Left lobe of liver (tissue), 2 donors: ENCODE measurements at regions not wholly inside any gene's neighbourhood (a gene's known extent, or its start where the extent isn't known, plus 50 kb on each side); places are given as distances from the start of the nearest gene placed in this dataset.

Source experiments
- ATAC-seq: fragments of 200-7000 bp; cut with Tn5 transposase; one replicate; pipeline ENCODE4 v1.9.1; 2020; ENCODE audit warnings: mild to moderate bottlenecking, moderate library complexity
- DNase-seq: peaks from one replicate; pipeline ENCODE4 v3.0.0-alpha.2; 2020; ENCODE audit warnings: low spot score
- donor health status: DM: no; HTN: no; CAD: no; lungs with moderate emphysema.
- donor health status: DM: no; HTN: yes; CAD: no.

GRCh38 chr19:30168760-30169159 lies 203.4 kb upstream of the ZNF536 start:
- DNase-seq, result no peak
- no peak for ATAC-seq

GRCh38 chr19:30169196-30169900 lies 202.8 kb upstream of the ZNF536 start:
- no peak for ATAC-seq
- DNase-seq, result no peak

- ATAC-seq (no peak), DNase-seq (no peak)
These were observed 202.1 kb upstream of the ZNF536 start for GRCh38 chr19:30170081-30170480.

- DNase-seq, result no peak
- ATAC-seq, result no peak
These were observed 201.6 kb upstream of the ZNF536 start for GRCh38 chr19:30170495-30171137.

GRCh38 chr19:30171138-30171635 lies 201.0 kb upstream of the ZNF536 start:
- DNase-seq (no peak), ATAC-seq (no peak)

- DNase-seq (no peak), ATAC-seq (no peak)
These were observed 200.2 kb upstream of the ZNF536 start for GRCh38 chr19:30171795-30172612.

- ATAC-seq (no peak), DNase-seq (no peak)
These were observed 199.5 kb upstream of the ZNF536 start for GRCh38 chr19:30172613-30173242.

- DNase-seq (no peak), ATAC-seq (no peak)
These were observed 198.4 kb upstream of the ZNF536 start for GRCh38 chr19:30173593-30174356.

GRCh38 chr19:30174357-30174645 lies 197.9 kb upstream of the ZNF536 start:
- no peak for DNase-seq

GRCh38 chr19:30174791-30175190 lies 197.4 kb upstream of the ZNF536 start:
- ATAC-seq, result no peak
- DNase-seq, result no peak

More at GRCh38 chr19:30174357-30174645, 197.9 kb upstream of the ZNF536 start:
- ATAC-seq, result no peak

GRCh38 chr19:30175987-30176386 lies 196.2 kb upstream of the ZNF536 start:
- ATAC-seq (no peak), DNase-seq (no peak)

- no peak for DNase-seq
- no peak for ATAC-seq
These were observed 193.3 kb upstream of the ZNF536 start for GRCh38 chr19:30178721-30179402.

- DNase-seq (no peak), ATAC-seq (no peak)
These were observed 191.5 kb upstream of the ZNF536 start for GRCh38 chr19:30180691-30181090.

GRCh38 chr19:30183807-30184490 lies 188.2 kb upstream of the ZNF536 start:
- DNase-seq (no peak), ATAC-seq (no peak)

GRCh38 chr19:30202060-30202600 lies 170.1 kb upstream of the ZNF536 start:
- DNase-seq (no peak), ATAC-seq (no peak)

- ATAC-seq (no peak), DNase-seq (no peak)
These were observed 167.5 kb upstream of the ZNF536 start for GRCh38 chr19:30204721-30205120.

- ATAC-seq (no peak), DNase-seq (no peak)
These were observed 166.0 kb upstream of the ZNF536 start for GRCh38 chr19:30206187-30206586.

GRCh38 chr19:30207357-30207756 lies 164.8 kb upstream of the ZNF536 start:
- ATAC-seq, result no peak

GRCh38 chr19:30208436-30209060 lies 163.6 kb upstream of the ZNF536 start:
- DNase-seq (no peak), ATAC-seq (no peak)

More at GRCh38 chr19:30207357-30207756, 164.8 kb upstream of the ZNF536 start:
- no peak for DNase-seq
